Right atrium auricular region (tissue), 2 donors: ENCODE measurements at regions not wholly inside any gene's neighbourhood (a gene's known extent, or its start where the extent isn't known, plus 50 kb on each side); places are given as distances from the start of the nearest gene placed in this dataset.

Source experiments
- DNase-seq: peaks from one replicate; pipeline ENCODE4 v3.0.0-alpha.2; 2019; ENCODE audit warnings: low spot score
- H3K27ac ChIP-seq, 2 donors: fragments of 200-600 bp; sonication (generic); 1 replicate in 1 of 2; 2 replicates in 1 of 2; pipeline ENCODE4 v1.5.1; 2016 to 2019
- H3K27me3 ChIP-seq, 2 donors: fragments of 200-600 bp; sonication (generic); one replicate each; pipeline versions ENCODE4 v1.5.1 to v1.6.0; 2017 to 2019
- H3K36me3 ChIP-seq: fragments of 200-600 bp; sonication (generic); one replicate; pipeline ENCODE4 v1.5.1; 2016
- H3K4me1 ChIP-seq, 2 donors: fragments of 200-600 bp; sonication (generic); one replicate each; pipeline versions ENCODE4 v1.5.1 to v1.6.0; 2017 to 2019
- H3K4me3 ChIP-seq, 2 donors: fragments of 200-600 bp; sonication (generic); 1 replicate in 1 of 2; 2 replicates in 1 of 2; pipeline ENCODE4 v1.5.1; 2017 to 2019; ENCODE audit warnings: mild to moderate bottlenecking in 1 of 2, moderate library complexity in 1 of 2
- H3K9me3 ChIP-seq, 2 donors: fragments of 200-600 bp; sonication (generic); one replicate each; pipeline ENCODE4 v1.5.1; 2019
- CTCF ChIP-seq, 2 donors: fragments of 200-600 bp; sonication (generic); IDR thresholded peaks; one replicate each; pipeline ENCODE4 v1.5.1; 2019; ENCODE audit warnings: antibody characterized with exemption in 2 of 2

- Histone ChIP-seq H3K27me3 (no peaks in the 10 kb centered on the region), H3K9me3 (no peaks in the 10 kb centered on the region), H3K4me3 (no peak overlapping the region), H3K27ac (no peak overlapping the region), H3K36me3 (no peaks in the 10 kb centered on the region), H3K4me1 (no peaks in the 10 kb centered on the region)
- TF ChIP-seq CTCF (IDR thresholded peaks at IDR 0.05), result no peak
- no peak for DNase-seq
Observed at GRCh38 chr10:121422096-121422495, 176.1 kb downstream of the FGFR2 start.

- no peak for TF ChIP-seq CTCF (IDR thresholded peaks at IDR 0.05)
- Histone ChIP-seq H3K4me1 (no peaks in the 10 kb centered on the region), H3K36me3 (no peaks in the 10 kb centered on the region), H3K27me3 (no peaks in the 10 kb centered on the region), H3K9me3 (no peaks in the 10 kb centered on the region), H3K4me3 (no peak overlapping the region), H3K27ac (no peak overlapping the region)
- no peak for DNase-seq
Observed at GRCh38 chr10:121425623-121426022, 172.6 kb downstream of the FGFR2 start.

- Histone ChIP-seq H3K27ac (no peak overlapping the region), H3K9me3 (no peaks in the 10 kb centered on the region), H3K36me3 (no peaks in the 10 kb centered on the region), H3K4me1 (no peaks in the 10 kb centered on the region), H3K27me3 (no peaks in the 10 kb centered on the region), H3K4me3 (no peak overlapping the region)
- no peak for TF ChIP-seq CTCF (IDR thresholded peaks at IDR 0.05)
- no peak for DNase-seq
Observed at GRCh38 chr10:121426307-121426706, 171.9 kb downstream of the FGFR2 start.
